ENCODE measurements at regions not wholly inside any gene's neighbourhood (a gene's known extent, or its start where the extent isn't known, plus 50 kb on each side); places are given as distances from the start of the nearest gene placed in this dataset.
"Not testable (repeated sequence)": the region's sequence is repeated elsewhere in the genome, so short reads cannot be mapped to it uniquely, and the experiment has no call there.

DNA sequence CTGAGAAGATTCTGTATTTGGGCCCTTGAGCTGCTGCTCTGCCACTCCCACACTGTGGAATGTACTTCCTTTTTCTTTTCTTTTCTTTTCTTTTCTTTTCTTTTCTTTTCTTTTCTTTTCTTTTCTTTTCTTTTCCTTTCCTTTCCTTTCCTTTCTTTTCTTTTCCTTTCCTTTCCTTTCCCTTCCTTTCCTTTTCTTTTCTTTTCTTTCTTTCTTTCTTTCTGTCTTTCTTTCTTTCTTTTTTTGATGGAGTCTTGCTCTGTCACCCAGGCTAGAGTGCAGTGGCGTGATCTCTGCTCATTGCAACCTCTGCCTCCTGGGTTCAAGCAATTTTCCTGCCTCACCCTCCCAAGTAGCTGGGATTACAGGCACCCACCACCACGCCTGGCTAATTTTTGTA lies 89.8 kb downstream of the DNAAF6 start:
- not testable (repeated sequence) for DNase-seq

GRCh38 chrX:107298276-107298675 lies 91.9 kb downstream of the DNAAF6 start:
- no peak for DNase-seq

DNA sequence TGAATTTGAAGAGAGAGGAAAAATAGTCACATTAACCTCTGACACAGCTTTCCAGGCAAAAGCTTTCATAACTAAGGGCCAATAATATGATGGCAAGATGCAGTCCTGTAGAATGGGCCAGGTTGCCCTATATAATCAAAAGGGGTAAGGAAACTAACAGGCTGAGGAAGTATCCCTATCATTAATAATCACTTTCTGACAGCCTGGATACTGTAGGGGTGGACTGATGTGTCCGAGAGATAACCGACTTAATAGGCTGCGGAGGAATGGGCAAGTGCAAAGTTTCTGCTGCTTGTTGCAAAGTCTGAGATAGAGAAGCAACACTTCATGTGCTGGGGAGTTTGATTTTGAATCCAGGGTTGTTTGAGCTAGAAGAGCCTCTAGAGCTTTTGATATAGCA lies 94.8 kb downstream of the DNAAF6 start:
- no peak for DNase-seq

GRCh38 chrX:107304141-107304540 lies 97.7 kb downstream of the DNAAF6 start:
- DNase-seq, result no peak

GRCh38 chrX:107323786-107324492 lies 117.5 kb downstream of the DNAAF6 start:
- DNase-seq, result no peak

- peak in 1 of 2 donors; percentile 20 for DNase-seq
Measured at GRCh38 chrX:107324493-107325310, 118.3 kb downstream of the DNAAF6 start.

GRCh38 chrX:107325467-107325866 lies 119.1 kb downstream of the DNAAF6 start:
- no peak for DNase-seq

DNA sequence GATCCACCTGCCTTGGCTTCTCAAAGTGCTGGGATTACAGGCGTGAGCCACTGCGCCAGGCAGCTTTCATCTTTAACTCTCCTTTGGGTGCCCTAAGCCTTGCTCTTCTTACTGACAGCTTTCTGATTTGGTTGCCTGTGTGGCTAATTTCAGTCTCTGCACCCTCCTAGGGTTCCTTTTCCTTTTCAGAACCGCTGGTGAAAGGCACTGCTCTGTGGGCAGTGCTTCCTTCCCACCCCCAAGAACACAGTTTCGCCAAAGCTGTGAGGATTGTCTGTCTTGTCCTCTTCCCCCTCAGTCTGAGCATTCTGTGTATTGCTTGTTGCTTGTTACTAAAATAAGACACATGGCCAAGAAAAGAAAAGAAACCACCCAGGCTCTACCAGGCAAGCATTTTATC lies 101.4 kb upstream of the FRMPD3 start:
- DNase-seq, result no peak

DNA sequence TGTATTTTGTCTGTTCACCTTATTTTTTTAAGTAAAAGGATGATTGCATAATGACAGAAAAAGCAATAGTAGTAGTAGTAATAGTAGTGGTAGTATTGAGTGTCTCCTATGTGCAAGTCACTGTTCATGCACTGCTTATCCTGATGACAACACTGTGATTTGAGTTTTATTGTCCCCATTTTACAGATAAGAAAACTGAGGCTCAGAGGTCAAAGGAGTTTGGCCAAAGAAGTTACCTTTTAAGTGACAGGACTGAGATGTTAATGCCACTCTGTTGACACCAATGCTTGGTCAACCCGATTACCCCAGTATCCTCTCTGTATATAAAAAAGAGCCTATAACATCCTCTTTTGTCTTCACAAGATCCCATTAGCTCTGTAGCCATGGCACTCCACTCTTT lies 100.5 kb upstream of the FRMPD3 start:
- DNase-seq, result no peak

DNA sequence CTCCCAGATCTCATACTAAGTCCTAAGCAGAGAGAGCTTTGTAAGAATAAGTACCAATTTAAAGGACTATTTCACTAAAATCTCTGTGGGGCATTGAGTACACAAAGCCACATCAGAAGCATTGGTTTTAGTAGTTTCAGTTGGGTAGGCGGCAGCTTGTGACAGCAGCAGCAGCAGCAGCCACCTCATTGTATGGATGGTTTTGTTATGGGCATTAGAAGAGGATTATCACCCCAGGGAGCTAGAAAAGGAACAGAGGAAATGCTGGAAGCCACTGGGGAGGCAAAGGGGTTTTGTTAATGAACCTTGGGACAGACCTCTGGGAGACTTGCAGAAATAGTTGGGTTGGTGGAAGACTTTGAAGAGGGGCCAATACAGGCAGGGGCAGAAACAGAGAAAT lies 93.9 kb upstream of the FRMPD3 start:
- DNase-seq, result no peak

DNA sequence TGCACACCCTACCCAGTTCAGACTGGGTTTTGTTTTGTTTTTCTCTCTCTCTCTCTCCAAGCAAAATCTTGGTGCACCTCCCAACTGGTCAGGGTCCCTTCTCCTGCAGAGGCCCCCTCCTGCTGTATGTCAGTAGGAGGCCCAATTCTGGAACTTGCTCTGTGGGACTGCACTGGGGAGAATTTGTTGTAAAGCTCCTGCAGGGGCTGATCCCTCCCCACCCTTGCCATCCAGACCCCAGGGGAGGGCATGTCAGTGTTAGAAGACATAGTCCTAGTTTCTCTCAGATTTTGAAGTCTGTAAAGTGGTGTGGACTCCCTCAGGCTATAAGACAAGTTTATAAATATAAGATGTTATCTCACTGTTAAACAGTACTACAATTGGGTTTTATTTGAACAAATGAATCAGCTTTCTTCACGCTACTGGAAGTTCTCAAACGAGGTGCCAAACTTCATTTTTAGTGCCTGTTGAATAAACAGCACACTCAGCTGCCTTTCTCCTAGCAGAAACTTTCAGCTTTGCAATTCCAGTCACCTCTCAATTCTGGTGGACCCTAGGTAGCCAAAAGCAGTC lies 88.6 kb upstream of the FRMPD3 start:
- no peak for DNase-seq

DNA sequence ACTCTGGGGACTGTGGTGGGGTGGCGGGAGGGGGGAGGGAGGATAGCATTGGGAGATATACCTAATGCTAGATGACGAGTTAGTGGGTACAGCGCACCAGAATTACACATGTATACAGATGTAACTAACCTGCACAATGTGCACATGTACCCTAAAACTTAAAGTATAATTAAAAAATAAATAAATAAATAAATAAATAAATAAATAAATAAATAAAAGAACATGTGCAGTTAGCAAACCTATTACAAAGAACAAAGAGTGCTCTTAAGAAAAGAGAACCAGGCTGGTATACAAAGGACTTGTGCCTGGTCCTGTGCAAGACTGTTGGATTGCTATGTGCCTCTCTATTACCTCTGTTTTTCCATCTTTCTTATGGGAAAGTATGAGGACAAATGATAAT lies 79.3 kb upstream of the FRMPD3 start:
- DNase-seq, result not testable (repeated sequence)

GRCh38 chrX:107374132-107374531 lies 75.3 kb upstream of the FRMPD3 start:
- DNase-seq, result no peak

DNA sequence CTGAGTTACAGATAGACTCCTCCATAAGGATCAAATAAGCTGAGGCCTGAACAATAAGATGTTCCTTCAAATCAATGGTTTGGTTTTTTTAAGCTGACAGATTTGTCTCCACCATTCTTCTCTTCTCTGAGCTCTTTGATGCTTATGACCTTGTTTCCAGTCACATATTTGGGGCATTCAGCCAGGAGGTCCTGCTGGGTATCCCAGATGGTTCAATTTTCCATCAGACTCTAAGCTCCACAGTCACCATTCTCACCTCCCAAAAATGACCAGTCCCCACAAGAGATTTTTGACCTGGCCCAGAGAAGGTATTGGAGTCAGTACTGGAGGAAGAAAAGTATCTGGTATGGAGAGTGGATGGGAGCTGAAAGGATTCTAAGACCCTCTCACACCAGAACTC lies 74.6 kb upstream of the FRMPD3 start:
- no peak for DNase-seq

GRCh38 chrX:107376186-107376585 lies 73.3 kb upstream of the FRMPD3 start:
- DNase-seq, result not testable (repeated sequence)

GRCh38 chrX:107384397-107385105 lies 64.9 kb upstream of the FRMPD3 start:
- DNase-seq, result no peak

- DNase-seq, result no peak
Measured at GRCh38 chrX:107389726-107390125, 59.7 kb upstream of the FRMPD3 start.

GRCh38 chrX:107393656-107394055 lies 55.8 kb upstream of the FRMPD3 start:
- not testable (repeated sequence) for DNase-seq

- DNase-seq, result no peak
Measured at GRCh38 chrX:107396235-107396634, 53.2 kb upstream of the FRMPD3 start.

DNA sequence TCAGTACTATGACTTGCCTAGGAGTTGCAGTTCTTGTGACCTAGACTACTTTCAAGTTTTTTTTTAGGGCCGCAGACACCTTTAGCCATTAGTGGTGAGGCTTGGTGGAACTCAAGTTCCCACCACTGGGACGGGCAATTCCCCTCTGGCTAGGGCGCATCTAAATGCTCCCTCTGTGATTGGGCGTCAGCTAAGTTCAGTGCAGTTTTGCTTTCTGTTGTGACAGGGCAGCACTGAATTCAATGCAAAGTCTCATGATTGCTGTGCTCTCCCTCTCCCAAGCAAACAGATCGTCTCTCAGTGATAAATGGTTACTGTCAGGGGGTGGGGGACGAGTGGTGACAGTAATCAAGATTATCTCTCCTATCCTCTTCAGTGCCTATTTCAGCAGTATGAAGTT lies 52.7 kb upstream of the FRMPD3 start:
- no peak for DNase-seq

DNA sequence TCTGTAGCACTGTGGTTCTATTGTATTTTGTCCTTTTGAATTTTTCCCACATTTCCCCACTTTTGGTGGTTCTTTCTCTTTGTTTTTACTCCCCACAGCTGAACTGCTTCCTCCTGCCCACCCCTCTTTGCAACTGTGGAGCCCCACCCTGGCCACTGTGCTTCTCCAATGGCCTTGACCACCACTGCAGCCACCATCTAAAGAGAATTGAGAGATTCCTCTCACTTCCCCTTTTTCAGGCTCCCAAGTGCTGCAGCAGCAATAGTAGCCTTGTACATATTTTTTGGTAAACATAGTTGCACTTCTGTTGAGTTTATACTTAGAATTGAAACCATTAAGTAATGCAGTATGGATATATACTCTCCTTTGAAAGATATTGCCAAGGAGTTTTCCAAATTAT lies 51.3 kb upstream of the FRMPD3 start:
- DNase-seq, result no peak

Measured in stimulated activated CD4-positive, alpha-beta T cell treated with anti-CD3 and anti-CD28 coated beads, Interleukin-2, amount 100 ng/mL, for 24 hours (primary cell).